SK-N-SH (cell line): ENCODE measurements at regions not wholly inside any gene's neighbourhood (a gene's known extent, or its start where the extent isn't known, plus 50 kb on each side); places are given as distances from the start of the nearest gene placed in this dataset.

Source experiments
- CTCF ChIA-PET: fragments of 300-600, 350-600 bp; formaldehyde crosslinking; extraction: SDS; loops from one replicate; lab custom pipeline; 2021; lab: Yijun Ruan, JAX
- POLR2A ChIA-PET: fragments of 350-600 bp; sonication (Branson Sonifier 250); formaldehyde crosslinking; extraction: SDS; loops from one replicate; lab custom pipeline; 2020; ENCODE audit warnings: antibody characterized with exemption, inconsistent platforms; lab: Yijun Ruan, JAX
- DNase-seq: peaks from one replicate; pipeline ENCODE4 v3.0.0; 2012
- H2AFZ ChIP-seq: fragments of 200-600 bp; sonication (generic); 2 replicates; pipeline ENCODE4 v1.8.1; 2016; ENCODE audit warnings: antibody characterized with exemption, mild to moderate bottlenecking, low read depth
- H3F3A ChIP-seq: fragments of 200-600 bp; sonication (generic); replicated peaks from 2 replicates; pipeline ENCODE3; 2016; ENCODE audit warnings: antibody characterized with exemption, mild to moderate bottlenecking; ENCODE audit not compliant: insufficient read depth
- H3K27ac ChIP-seq, 2 experiments: fragments of 200-500 bp in 1 of 2; fragments of 200-600 bp in 1 of 2; sonication (Bioruptor generic) in 1 of 2; sonication (generic), shearing (Covaris generic) in 1 of 2; 2 replicates each; pipeline versions ENCODE4 v1.5.1 to v1.6.1; 2014 to 2016; ENCODE audit warnings: low read depth in 2 of 2, inconsistent platforms in 1 of 2, low read length in 1 of 2, mild to moderate bottlenecking in 1 of 2, mixed read lengths in 1 of 2
- H3K27me3 ChIP-seq: fragments of 200-600 bp; sonication (generic), shearing (Covaris generic); 2 replicates; pipeline ENCODE4 v1.6.1; 2016; ENCODE audit warnings: mixed run types; ENCODE audit not compliant: insufficient read depth
- H3K36me3 ChIP-seq, 2 experiments: fragments of 200-500 bp in 1 of 2; fragments of 200-600 bp in 1 of 2; sonication (Bioruptor generic) in 1 of 2; sonication (generic) in 1 of 2; replicated peaks in 1 of 2; 2 replicates each; pipeline versions ENCODE3 to v1.5.1; 2014 to 2016; ENCODE audit warnings: low read length in 1 of 2, mild to moderate bottlenecking in 1 of 2; ENCODE audit not compliant: insufficient read depth in 2 of 2, control insufficient read depth in 1 of 2
- H3K4me1 ChIP-seq, 2 experiments: fragments of 200-500 bp in 1 of 2; fragments of 200-600 bp in 1 of 2; sonication (Bioruptor generic) in 1 of 2; sonication (generic), shearing (Covaris generic) in 1 of 2; 2 replicates each; pipeline versions ENCODE4 v1.5.1 to v1.6.1; 2014 to 2016; ENCODE audit warnings: low read depth in 1 of 2, low read length in 1 of 2, mixed run types in 1 of 2; ENCODE audit not compliant: insufficient read depth in 2 of 2, control insufficient read depth in 1 of 2
- H3K4me2 ChIP-seq: fragments of 200-600 bp; sonication (generic), shearing (Covaris generic); 2 replicates; pipeline ENCODE4 v1.6.1; 2017; ENCODE audit warnings: mixed run types
- H3K4me3 ChIP-seq, 2 experiments: fragments of 200-500 bp in 1 of 2; fragments of 200-600 bp in 1 of 2; sonication (Bioruptor generic) in 1 of 2; sonication (generic), shearing (Covaris generic) in 1 of 2; 2 replicates each; pipeline versions ENCODE4 v1.5.1 to v1.8.1; 2014 to 2016; ENCODE audit warnings: low read depth in 2 of 2, inconsistent platforms in 1 of 2, low read length in 1 of 2, mild to moderate bottlenecking in 1 of 2, mixed read lengths in 1 of 2, moderate library complexity in 1 of 2
- H3K79me2 ChIP-seq: fragments of 200-600 bp; sonication (generic); 2 replicates; pipeline ENCODE4 v1.8.1; 2017; ENCODE audit warnings: mild to moderate bottlenecking; ENCODE audit not compliant: insufficient read depth
- H3K9ac ChIP-seq: fragments of 200-600 bp; sonication (generic); 2 replicates; pipeline ENCODE4 v1.6.1; 2017; ENCODE audit warnings: mixed run types
- H3K9me2 ChIP-seq: fragments of 200-600 bp; sonication (generic); 2 replicates; pipeline ENCODE4 v1.6.1; 2017; ENCODE audit warnings: mixed run types
- H3K9me3 ChIP-seq: fragments of 200-600 bp; sonication (generic); 2 replicates; pipeline ENCODE4 v1.6.1; 2017; ENCODE audit warnings: mixed run types, mild to moderate bottlenecking, moderate library complexity
- H4K20me1 ChIP-seq: fragments of 200-600 bp; sonication (generic); 2 replicates; pipeline ENCODE4 v1.6.1; 2017; ENCODE audit warnings: mild to moderate bottlenecking, mixed run types; ENCODE audit not compliant: insufficient read depth
- CHD2 ChIP-seq: fragments of 150-350 bp; IDR thresholded peaks from 2 replicates; pipeline ENCODE4 v1.6.1; 2018; ENCODE audit warnings: low read length; ENCODE audit not compliant: partially characterized antibody
- EP300 ChIP-seq, 2 experiments: IDR thresholded peaks; 2 replicates each; pipeline versions ENCODE4 v1.4.0 to v1.6.1; 2012; ENCODE audit warnings: borderline replicate concordance in 1 of 2, low read depth in 1 of 2, low read length in 1 of 2
- GABPA ChIP-seq: IDR thresholded peaks from 2 replicates; pipeline ENCODE4 v1.4.0; 2012; ENCODE audit warnings: low read depth, mild to moderate bottlenecking
- NFIC ChIP-seq: IDR thresholded peaks from 2 replicates; pipeline ENCODE4 v1.4.0; 2012; ENCODE audit warnings: borderline replicate concordance
- POLR2AphosphoS5 ChIP-seq: IDR thresholded peaks from 2 replicates; pipeline ENCODE4 v1.6.1; 2012; ENCODE audit warnings: low read depth, low read length
- RFX5 ChIP-seq: IDR thresholded peaks from 2 replicates; pipeline ENCODE4 v1.6.1; 2012; ENCODE audit warnings: mild to moderate bottlenecking, improper control_type of control experiment, low read length
- SMC3 ChIP-seq: IDR thresholded peaks from 2 replicates; pipeline ENCODE4 v1.6.1; 2012; ENCODE audit warnings: low read depth, low read length, improper control_type of control experiment
- TCF12 ChIP-seq: IDR thresholded peaks from 2 replicates; pipeline ENCODE4 v1.4.0; 2012
- YY1 ChIP-seq: IDR thresholded peaks from 2 replicates; pipeline ENCODE4 v1.4.0; 2012; ENCODE audit warnings: low read depth, mild to moderate bottlenecking
- WGBS: methylation state at CpG from one replicate; pipeline ENCODE4 v1.1.6; 2017; ENCODE audit warnings: low lambda C conversion rate; 5-methylcytosine and 5-hydroxymethylcytosine counted together
- TF ChIP-seq, protein P1 (sequence below): IDR thresholded peaks from 2 replicates; pipeline ENCODE4 v1.6.1; 2012; ENCODE audit warnings: mild to moderate bottlenecking, low read depth, low read length, moderate library complexity
- TF ChIP-seq, protein P2 (sequence below): fragments of 150-350 bp; IDR thresholded peaks from 2 replicates; pipeline ENCODE4 v1.6.1; 2017; ENCODE audit warnings: antibody characterized with exemption, low read length, low read depth, borderline replicate concordance
- TF ChIP-seq, protein P3 (sequence below): fragments of 150-350 bp; IDR thresholded peaks from 2 replicates; pipeline ENCODE4 v1.6.1; 2016; ENCODE audit warnings: mild to moderate bottlenecking, low read depth, low read length
- TF ChIP-seq, protein P4 (sequence below): IDR thresholded peaks from 2 replicates; pipeline ENCODE4; 2012

DNA sequence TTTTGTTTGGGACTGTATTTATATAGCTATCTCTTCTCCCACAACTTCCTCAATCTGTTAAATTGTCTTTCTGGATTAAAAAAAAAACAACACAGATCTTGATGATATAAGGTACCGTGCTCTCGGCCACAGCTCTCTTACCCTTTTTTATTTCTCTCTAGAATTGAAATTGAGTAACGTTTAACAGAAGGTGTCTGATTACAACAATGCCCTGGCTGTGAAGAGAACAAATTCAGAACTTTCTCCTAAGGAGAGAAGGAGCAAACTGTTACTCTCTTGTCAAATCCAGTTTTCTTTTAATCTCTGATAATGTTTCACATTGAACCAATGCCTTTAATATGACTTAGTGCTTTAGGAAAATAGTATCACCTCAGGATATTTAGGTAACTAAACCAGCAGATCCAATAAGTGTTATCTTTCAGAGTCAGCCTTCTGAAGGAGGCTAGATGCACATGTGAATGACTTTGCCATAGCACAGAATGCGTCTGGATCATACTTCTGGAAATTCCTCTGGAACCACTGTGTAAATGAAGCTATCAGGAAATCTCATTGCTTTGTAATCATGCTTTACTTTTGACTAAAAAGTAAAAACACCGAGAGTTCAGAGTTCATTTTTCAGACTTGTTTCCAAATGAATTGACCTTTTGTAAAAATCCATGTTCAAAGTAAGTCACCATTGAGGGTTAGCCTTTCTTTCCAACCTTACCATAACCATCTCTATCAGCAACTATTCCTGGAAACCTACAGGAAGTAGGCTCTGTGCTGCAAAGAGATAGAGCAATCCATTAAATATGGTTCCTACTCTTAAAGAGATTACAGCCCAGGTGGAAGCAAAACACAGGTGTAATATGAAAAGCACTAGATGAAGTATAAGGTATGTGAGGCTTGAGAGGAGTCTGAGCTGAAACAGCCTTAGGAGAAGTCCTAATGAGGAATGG, 147.0 kb upstream of the OSR1 start (continued):
- TF ChIP-seq, protein P1, sequence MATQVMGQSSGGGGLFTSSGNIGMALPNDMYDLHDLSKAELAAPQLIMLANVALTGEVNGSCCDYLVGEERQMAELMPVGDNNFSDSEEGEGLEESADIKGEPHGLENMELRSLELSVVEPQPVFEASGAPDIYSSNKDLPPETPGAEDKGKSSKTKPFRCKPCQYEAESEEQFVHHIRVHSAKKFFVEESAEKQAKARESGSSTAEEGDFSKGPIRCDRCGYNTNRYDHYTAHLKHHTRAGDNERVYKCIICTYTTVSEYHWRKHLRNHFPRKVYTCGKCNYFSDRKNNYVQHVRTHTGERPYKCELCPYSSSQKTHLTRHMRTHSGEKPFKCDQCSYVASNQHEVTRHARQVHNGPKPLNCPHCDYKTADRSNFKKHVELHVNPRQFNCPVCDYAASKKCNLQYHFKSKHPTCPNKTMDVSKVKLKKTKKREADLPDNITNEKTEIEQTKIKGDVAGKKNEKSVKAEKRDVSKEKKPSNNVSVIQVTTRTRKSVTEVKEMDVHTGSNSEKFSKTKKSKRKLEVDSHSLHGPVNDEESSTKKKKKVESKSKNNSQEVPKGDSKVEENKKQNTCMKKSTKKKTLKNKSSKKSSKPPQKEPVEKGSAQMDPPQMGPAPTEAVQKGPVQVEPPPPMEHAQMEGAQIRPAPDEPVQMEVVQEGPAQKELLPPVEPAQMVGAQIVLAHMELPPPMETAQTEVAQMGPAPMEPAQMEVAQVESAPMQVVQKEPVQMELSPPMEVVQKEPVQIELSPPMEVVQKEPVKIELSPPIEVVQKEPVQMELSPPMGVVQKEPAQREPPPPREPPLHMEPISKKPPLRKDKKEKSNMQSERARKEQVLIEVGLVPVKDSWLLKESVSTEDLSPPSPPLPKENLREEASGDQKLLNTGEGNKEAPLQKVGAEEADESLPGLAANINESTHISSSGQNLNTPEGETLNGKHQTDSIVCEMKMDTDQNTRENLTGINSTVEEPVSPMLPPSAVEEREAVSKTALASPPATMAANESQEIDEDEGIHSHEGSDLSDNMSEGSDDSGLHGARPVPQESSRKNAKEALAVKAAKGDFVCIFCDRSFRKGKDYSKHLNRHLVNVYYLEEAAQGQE: no peak
- no peak for TF ChIP-seq TCF12

DNA sequence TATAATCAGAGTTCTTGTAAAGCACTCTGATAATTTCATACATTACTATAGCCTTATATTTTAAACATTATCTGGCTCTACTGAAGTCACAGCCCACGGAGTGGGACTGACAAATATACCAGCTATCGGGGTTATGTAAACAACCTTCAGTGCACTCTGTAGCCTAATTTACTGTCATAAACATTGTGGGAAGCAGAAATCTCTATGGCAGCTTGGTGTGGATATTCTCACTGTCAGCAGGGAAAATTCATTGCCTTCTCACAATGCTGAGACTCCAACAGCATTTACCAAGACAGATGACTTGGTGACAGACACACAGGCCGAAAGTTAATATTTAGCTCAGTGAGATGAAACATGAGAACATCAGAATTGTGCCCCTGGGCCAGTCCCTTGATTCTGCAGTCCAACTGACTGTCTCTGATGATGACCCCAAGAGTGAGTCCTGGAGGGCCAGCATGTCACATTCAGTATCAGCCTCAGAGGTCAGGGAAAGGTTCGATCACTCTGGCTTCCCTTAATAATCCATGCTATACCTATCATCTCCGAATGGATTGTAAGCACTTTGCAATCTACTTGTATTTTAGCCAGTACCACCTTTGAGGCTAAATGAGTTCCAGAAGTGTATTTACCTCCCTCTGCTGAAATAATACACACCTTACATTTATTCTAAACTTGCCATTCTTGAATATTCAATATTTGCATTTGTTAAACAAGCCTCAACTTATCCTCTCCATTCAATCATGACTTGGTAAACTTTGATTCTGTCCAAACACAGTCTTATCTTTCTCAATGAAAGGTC, 146.2 kb upstream of the OSR1 start:
- Histone ChIP-seq H3K79me2 (no peaks in the 10 kb centered on the region), H3K36me3 (no peaks in the 10 kb centered on the region), H3K9ac (no peak overlapping the region), H2AFZ (no peak overlapping the region), H4K20me1 (no peaks in the 10 kb centered on the region), H3K4me2 (no peak overlapping the region), H3K27ac (no peak overlapping the region), H3K4me3 (no peak overlapping the region), H3K4me1 (no peaks in the 10 kb centered on the region), H3F3A (no peaks in the 10 kb centered on the region), H3K27me3 (peaks cover 13% of the 10 kb centered on the region; the same call in 1 of the 2 replicates), H3K9me2 (no peaks in the 10 kb centered on the region), H3K9me3 (no peaks in the 10 kb centered on the region)
- DNase-seq: no peak
- ChIA-PET POLR2A (no interaction called here), CTCF (interaction anchor here (1.2 kb wide), 1 partner anchor 358 kb away, joined by 3 read pairs; no protein-coding TSS in a partner anchor)
- TF ChIP-seq, protein P2, sequence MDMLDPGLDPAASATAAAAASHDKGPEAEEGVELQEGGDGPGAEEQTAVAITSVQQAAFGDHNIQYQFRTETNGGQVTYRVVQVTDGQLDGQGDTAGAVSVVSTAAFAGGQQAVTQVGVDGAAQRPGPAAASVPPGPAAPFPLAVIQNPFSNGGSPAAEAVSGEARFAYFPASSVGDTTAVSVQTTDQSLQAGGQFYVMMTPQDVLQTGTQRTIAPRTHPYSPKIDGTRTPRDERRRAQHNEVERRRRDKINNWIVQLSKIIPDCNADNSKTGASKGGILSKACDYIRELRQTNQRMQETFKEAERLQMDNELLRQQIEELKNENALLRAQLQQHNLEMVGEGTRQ: no peak
- TF ChIP-seq, protein P3, sequence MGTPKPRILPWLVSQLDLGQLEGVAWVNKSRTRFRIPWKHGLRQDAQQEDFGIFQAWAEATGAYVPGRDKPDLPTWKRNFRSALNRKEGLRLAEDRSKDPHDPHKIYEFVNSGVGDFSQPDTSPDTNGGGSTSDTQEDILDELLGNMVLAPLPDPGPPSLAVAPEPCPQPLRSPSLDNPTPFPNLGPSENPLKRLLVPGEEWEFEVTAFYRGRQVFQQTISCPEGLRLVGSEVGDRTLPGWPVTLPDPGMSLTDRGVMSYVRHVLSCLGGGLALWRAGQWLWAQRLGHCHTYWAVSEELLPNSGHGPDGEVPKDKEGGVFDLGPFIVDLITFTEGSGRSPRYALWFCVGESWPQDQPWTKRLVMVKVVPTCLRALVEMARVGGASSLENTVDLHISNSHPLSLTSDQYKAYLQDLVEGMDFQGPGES: no peak
- TF ChIP-seq EP300 (IDR thresholded peaks at IDR 0.05; ENCODE audit: borderline replicate concordance in 1 of 2, low read depth in 1 of 2, low read length in 1 of 2) (no peak), GABPA (no peak), POLR2AphosphoS5 (no peak), SMC3 (no peak), RFX5 (no peak), NFIC (no peak), YY1 (no peak), CHD2 (no peak)
- TF ChIP-seq, protein P4, sequence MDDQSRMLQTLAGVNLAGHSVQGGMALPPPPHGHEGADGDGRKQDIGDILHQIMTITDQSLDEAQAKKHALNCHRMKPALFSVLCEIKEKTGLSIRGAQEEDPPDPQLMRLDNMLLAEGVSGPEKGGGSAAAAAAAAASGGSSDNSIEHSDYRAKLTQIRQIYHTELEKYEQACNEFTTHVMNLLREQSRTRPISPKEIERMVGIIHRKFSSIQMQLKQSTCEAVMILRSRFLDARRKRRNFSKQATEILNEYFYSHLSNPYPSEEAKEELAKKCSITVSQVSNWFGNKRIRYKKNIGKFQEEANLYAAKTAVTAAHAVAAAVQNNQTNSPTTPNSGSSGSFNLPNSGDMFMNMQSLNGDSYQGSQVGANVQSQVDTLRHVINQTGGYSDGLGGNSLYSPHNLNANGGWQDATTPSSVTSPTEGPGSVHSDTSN: no peak
- TF ChIP-seq, protein P1: no peak
- WGBS: 0% methylated on average over 5 of the region's 5 CpGs
